ENCODE measurements at regions not wholly inside any gene's neighbourhood (a gene's known extent, or its start where the extent isn't known, plus 50 kb on each side); places are given as distances from the start of the nearest gene placed in this dataset.

DNA sequence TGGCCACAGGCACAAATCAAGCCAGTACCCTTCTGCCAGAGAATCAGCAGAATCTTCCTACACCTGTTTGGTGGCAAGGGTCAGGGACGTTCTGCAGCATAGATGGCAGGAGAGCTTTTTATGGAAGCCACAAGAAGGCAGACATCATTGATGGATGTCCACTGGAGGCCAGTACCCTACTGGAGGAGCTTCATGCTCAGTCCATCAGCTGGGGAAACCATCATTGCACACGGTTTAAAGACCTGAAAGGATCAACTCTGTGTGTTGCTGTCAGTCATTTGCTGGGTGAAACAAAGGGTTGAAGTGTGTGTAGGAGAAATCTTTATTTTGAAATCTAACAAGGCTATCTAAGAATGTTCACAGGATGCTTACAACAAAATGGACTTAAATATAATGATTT lies 158.9 kb upstream of the SASH1 start:
- TF ChIP-seq CTCF (IDR thresholded peaks at IDR 0.05; ENCODE audit: low read depth, low read length), result no peak
- no peak for TF ChIP-seq POLR2A (IDR thresholded peaks at IDR 0.05; ENCODE audit: extremely low read depth, insufficient read length)
